ENCODE measurements at regions not wholly inside any gene's neighbourhood (a gene's known extent, or its start where the extent isn't known, plus 50 kb on each side); places are given as distances from the start of the nearest gene placed in this dataset.

GRCh38 chr10:78394047-78394446, 360.4 kb downstream of the RPS24 start:
- Histone ChIP-seq H3K4me1 (ENCODE audit: control insufficient read depth in 1 of 2, insufficient read depth in 2 of 2, low read length in 2 of 2) (no peaks in the 10 kb centered on the region), H3K9me3 (ENCODE audit: control insufficient read depth in 1 of 2, insufficient read depth in 1 of 2, low read depth in 1 of 2, low read length in 2 of 2) (no peaks in the 10 kb centered on the region), H3K79me2 (ENCODE audit: insufficient read depth, low read length) (no peaks in the 10 kb centered on the region), H3K4me3 (replicated peaks in 1 of 2; ENCODE audit: low read depth in 1 of 2, low read length in 2 of 2) (no peak overlapping the region), H3K9me2 (ENCODE audit: insufficient read depth) (no peaks in the 10 kb centered on the region), H3K4me2 (ENCODE audit: low read length) (no peak overlapping the region), H2AFZ (ENCODE audit: low read depth, low read length, poor library complexity, severe bottlenecking) (no peak overlapping the region), H3K9ac (ENCODE audit: low read length) (no peak overlapping the region), H3K36me3 (ENCODE audit: control insufficient read depth in 1 of 2, insufficient read depth in 2 of 2, low read length in 2 of 2) (no peaks in the 10 kb centered on the region), H3K27me3 (ENCODE audit: insufficient read depth, low read length) (peaks cover 20% of the 10 kb centered on the region), H4K20me1 (ENCODE audit: insufficient read depth) (no peaks in the 10 kb centered on the region), H3K27ac (ENCODE audit: low read depth, low read length) (no peak overlapping the region)
- CTCF ChIA-PET: no interaction called here
- ATAC-seq (no peak), DNase-seq (ENCODE audit: low read depth, low spot score) (no peak)
- POLR2A ChIA-PET: interaction anchor here (0.5 kb wide), 1 partner anchor 364 kb away, joined by 3 read pairs; no protein-coding TSS in a partner anchor
- RAD21 ChIA-PET (ENCODE audit: low non-redundant PET in 1 of 2, low total read pairs in 2 of 2, uncharacterized antibody in 2 of 2, unreplicated experiment in 2 of 2): no interaction called here
- intact Hi-C loops (cut with micrococcal nuclease): no loop called here
- no peak for TF ChIP-seq EGR1 (IDR thresholded peaks at IDR 0.05; ENCODE audit: low read depth)
- no peak for TF ChIP-seq YY1 (IDR thresholded peaks at IDR 0.05; ENCODE audit: extremely low read depth, insufficient replicate concordance, low read depth, low read length)
- TF ChIP-seq ZBTB33 (IDR thresholded peaks at IDR 0.05; ENCODE audit: extremely low read depth, insufficient replicate concordance, low read length): no peak
- TF ChIP-seq SRF (IDR thresholded peaks at IDR 0.05; ENCODE audit: low read depth): no peak
- TF ChIP-seq FOSL1 (IDR thresholded peaks at IDR 0.05; ENCODE audit: low read depth): no peak
- TF ChIP-seq SP1 (IDR thresholded peaks at IDR 0.05; ENCODE audit: low read depth): no peak
- no TSS peak for BruUV-seq (replicated peaks)

GRCh38 chr10:78395162-78395561, 361.5 kb downstream of the RPS24 start:
- H3K27ac ChIP-seq (ENCODE audit: low read depth, low read length): no peak overlapping the region
- H3K27me3 ChIP-seq (ENCODE audit: insufficient read depth, low read length): peaks cover 17% of the 10 kb centered on the region
- no peak for TF ChIP-seq ZFX (IDR thresholded peaks at IDR 0.05)
- H3K4me2 ChIP-seq (ENCODE audit: low read length): no peak overlapping the region
- H3K9me2 ChIP-seq (ENCODE audit: insufficient read depth): no peaks in the 10 kb centered on the region
- no peaks in the 10 kb centered on the region for H3K4me1 ChIP-seq (ENCODE audit: control insufficient read depth in 1 of 2, insufficient read depth in 2 of 2, low read length in 2 of 2)
- no TSS peak for BruUV-seq (replicated peaks)
- no peaks in the 10 kb centered on the region for H4K20me1 ChIP-seq (ENCODE audit: insufficient read depth)
- no peaks in the 10 kb centered on the region for H3K36me3 ChIP-seq (ENCODE audit: control insufficient read depth in 1 of 2, insufficient read depth in 2 of 2, low read length in 2 of 2)
- no peaks in the 10 kb centered on the region for H3K79me2 ChIP-seq (ENCODE audit: insufficient read depth, low read length)
- ChIA-PET POLR2A (no interaction called here), RAD21 (ENCODE audit: low non-redundant PET in 1 of 2, low total read pairs in 2 of 2, uncharacterized antibody in 2 of 2, unreplicated experiment in 2 of 2) (no interaction called here), CTCF (no interaction called here)
- no peak overlapping the region for H2AFZ ChIP-seq (ENCODE audit: low read depth, low read length, poor library complexity, severe bottlenecking)
- DNase-seq (ENCODE audit: low read depth, low spot score) (no peak), ATAC-seq (no peak)
- intact Hi-C loops (cut with micrococcal nuclease): no loop called here
- H3K9ac ChIP-seq (ENCODE audit: low read length): no peak overlapping the region
- no peak overlapping the region for H3K4me3 ChIP-seq (replicated peaks in 1 of 2; ENCODE audit: low read depth in 1 of 2, low read length in 2 of 2)
- H3K9me3 ChIP-seq (ENCODE audit: control insufficient read depth in 1 of 2, insufficient read depth in 1 of 2, low read depth in 1 of 2, low read length in 2 of 2): no peaks in the 10 kb centered on the region

Measured in HCT116 (cell line).